ENCODE measurements at regions not wholly inside any gene's neighbourhood (a gene's known extent, or its start where the extent isn't known, plus 50 kb on each side); places are given as distances from the start of the nearest gene placed in this dataset.

GRCh38 chr4:138367942-138368341 lies 125.8 kb upstream of the SLC7A11 start:
- TF ChIP-seq CTCF (IDR thresholded peaks at IDR 0.05) (no peak), POLR2AphosphoS5 (IDR thresholded peaks at IDR 0.05) (no peak), POLR2A (IDR thresholded peaks at IDR 0.05) (no peak)
